Activated T-cell treated with anti-CD3 and anti-CD28 coated beads, Interleukin-2, amount 50 U/mL, for 4 hours (primary cell): ENCODE measurements at regions not wholly inside any gene's neighbourhood (a gene's known extent, or its start where the extent isn't known, plus 50 kb on each side); places are given as distances from the start of the nearest gene placed in this dataset.

Experiments used
- ATAC-seq, 2 donors: fragments of 200-7000 bp; cut with Tn5 transposase; one replicate each; pipeline ENCODE4 v1.10.0; 2021
- DNase-seq: peaks from one replicate; pipeline ENCODE4 v3.0.0-alpha.2; 2020
- H3K27me3 Mint-ChIP-seq: one replicate; pipeline ENCODE4 v1.8.0; 2021; ENCODE audit warnings: low read depth, mixed read lengths
- H3K36me3 Mint-ChIP-seq: one replicate; pipeline ENCODE4 v1.8.0; 2022; ENCODE audit warnings: mixed read lengths; ENCODE audit not compliant: insufficient read depth
- H3K4me1 Mint-ChIP-seq: one replicate; pipeline ENCODE4 v1.8.0; 2021; ENCODE audit warnings: low read depth, mixed read lengths
- H3K4me3 Mint-ChIP-seq: one replicate; pipeline ENCODE4 v1.8.0; 2021; ENCODE audit warnings: mild to moderate bottlenecking, moderate library complexity, mixed read lengths
- H3K9me3 Mint-ChIP-seq: one replicate; pipeline ENCODE4 v1.8.0; 2021; ENCODE audit warnings: mixed read lengths

GRCh38 chr11:37402663-37403062, 804.6 kb upstream of the RAG2 start:
- ATAC-seq (no peak), DNase-seq (no peak)
- H3K27me3 Mint-ChIP-seq, result no peaks in the 10 kb centered on the region
- H3K36me3 Mint-ChIP-seq, result no peaks in the 10 kb centered on the region
- no peaks in the 10 kb centered on the region for H3K4me1 Mint-ChIP-seq
- H3K9me3 Mint-ChIP-seq, result peaks cover 21% of the 10 kb centered on the region
- no peak overlapping the region for H3K4me3 Mint-ChIP-seq

- Mint-ChIP-seq H3K9me3 (peaks cover 46% of the 10 kb centered on the region), H3K4me1 (no peaks in the 10 kb centered on the region), H3K4me3 (no peak overlapping the region), H3K36me3 (no peaks in the 10 kb centered on the region), H3K27me3 (no peaks in the 10 kb centered on the region)
- ATAC-seq (no peak), DNase-seq (no peak)
Measured at GRCh38 chr11:37394236-37394870, 796.3 kb upstream of the RAG2 start.

GRCh38 chr11:37391615-37392014, 793.6 kb upstream of the RAG2 start:
- H3K36me3 Mint-ChIP-seq, result no peaks in the 10 kb centered on the region
- no peaks in the 10 kb centered on the region for H3K27me3 Mint-ChIP-seq
- DNase-seq, result no peak
- H3K9me3 Mint-ChIP-seq, result peaks cover 42% of the 10 kb centered on the region
- no peaks in the 10 kb centered on the region for H3K4me1 Mint-ChIP-seq
- H3K4me3 Mint-ChIP-seq, result no peak overlapping the region
- no peak for ATAC-seq

GRCh38 chr11:37390576-37391083, 792.6 kb upstream of the RAG2 start:
- no peaks in the 10 kb centered on the region for H3K4me1 Mint-ChIP-seq
- no peak for DNase-seq
- H3K27me3 Mint-ChIP-seq, result no peaks in the 10 kb centered on the region
- no peak for ATAC-seq
- peaks cover 36% of the 10 kb centered on the region for H3K9me3 Mint-ChIP-seq
- no peak overlapping the region for H3K4me3 Mint-ChIP-seq
- H3K36me3 Mint-ChIP-seq, result no peaks in the 10 kb centered on the region

DNA sequence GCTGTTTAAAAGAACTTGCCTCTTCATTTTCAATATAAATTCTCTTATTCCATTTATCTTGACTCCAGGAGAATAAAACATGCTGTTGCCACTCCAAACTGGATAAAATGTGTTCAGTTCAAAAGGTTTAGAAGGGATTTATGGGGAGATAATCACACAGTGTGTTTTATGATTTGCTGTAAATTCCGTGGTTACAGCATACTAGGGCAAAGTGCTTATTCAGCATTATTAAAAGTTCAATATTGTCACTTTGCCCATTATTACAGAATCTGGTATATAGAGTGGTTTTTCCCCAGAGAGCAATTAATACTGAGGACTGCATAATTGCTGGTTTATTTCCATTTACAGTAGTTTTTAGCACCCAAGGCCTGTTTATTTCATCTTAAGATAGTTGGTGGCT, 780.9 kb upstream of the RAG2 start:
- no peak for DNase-seq
- no peak for ATAC-seq
- Mint-ChIP-seq H3K4me1 (no peaks in the 10 kb centered on the region), H3K9me3 (peaks cover 28% of the 10 kb centered on the region), H3K4me3 (no peak overlapping the region), H3K36me3 (no peaks in the 10 kb centered on the region), H3K27me3 (no peaks in the 10 kb centered on the region)

DNA sequence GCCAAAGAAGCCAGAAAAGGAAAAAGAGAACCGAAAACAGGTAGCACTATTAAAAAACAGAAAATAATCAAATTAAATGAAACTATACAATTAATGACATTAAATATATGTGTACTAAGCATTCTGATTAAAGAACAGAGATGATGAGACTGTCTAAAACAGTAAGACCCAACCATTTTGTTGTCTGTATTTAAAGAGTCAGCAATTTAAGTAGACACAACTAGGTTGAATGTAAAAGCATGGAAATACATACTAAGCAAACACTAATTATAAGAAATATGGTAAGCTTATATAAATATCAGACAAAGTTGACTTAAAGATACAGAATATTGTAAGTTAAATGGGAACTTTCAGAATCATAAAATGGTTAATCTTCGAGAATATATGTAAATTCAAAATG, 774.6 kb upstream of the RAG2 start:
- Mint-ChIP-seq H3K9me3 (peaks cover 22% of the 10 kb centered on the region), H3K4me1 (no peaks in the 10 kb centered on the region), H3K4me3 (no peak overlapping the region), H3K36me3 (no peaks in the 10 kb centered on the region), H3K27me3 (no peaks in the 10 kb centered on the region)
- DNase-seq, result no peak
- ATAC-seq, result no peak

DNA sequence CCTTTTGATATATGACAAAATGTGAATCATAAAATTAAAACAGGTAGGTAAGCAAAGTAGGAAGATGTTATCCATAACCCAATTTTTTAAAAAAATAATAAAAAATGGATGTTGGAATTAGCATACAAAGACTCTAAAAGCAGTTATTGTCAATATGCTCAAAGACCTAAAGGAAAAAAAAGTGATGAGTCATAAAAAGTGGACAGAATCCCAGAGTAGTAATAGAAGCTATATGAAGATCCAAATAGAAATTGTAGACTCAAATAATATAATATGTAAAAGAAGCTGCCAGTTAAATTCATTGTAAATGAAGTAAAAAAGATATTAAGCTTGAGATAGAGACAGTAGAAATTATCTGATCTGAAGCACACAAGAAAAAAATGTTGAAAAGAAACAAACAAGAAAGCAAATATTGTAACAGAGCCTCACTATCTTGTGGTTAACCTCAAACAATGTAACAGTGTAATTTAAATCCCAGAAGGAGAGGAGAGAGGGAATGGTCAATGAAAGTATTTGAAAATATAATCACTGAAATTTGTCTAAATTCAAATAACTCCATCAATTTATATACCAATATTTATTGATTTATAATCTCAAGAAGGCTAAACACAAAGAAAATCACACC, 773.4 kb upstream of the RAG2 start:
- Mint-ChIP-seq H3K27me3 (no peaks in the 10 kb centered on the region), H3K4me1 (no peaks in the 10 kb centered on the region), H3K4me3 (no peak overlapping the region), H3K36me3 (no peaks in the 10 kb centered on the region), H3K9me3 (peaks cover 19% of the 10 kb centered on the region)
- no peak for ATAC-seq
- no peak for DNase-seq

DNA sequence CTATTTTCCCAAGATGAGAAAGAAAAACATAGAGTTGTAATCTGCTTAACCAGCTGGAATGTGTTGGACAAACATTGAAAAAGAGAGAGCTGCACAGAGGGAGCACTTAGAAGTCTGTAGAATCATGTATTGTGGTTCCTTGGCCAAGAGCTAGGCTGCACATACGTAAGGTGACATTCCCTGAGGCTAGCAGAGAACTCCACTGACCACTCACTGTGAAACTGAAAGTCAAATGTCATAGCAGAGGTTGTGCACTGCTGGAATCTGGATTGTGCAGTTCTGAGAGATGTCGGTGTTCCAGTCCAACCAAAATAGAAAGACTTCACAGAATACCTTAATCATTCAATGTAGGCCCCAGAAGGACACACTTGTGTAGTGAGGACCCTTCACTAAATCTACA, 772.8 kb upstream of the RAG2 start:
- DNase-seq, result no peak
- Mint-ChIP-seq H3K36me3 (no peaks in the 10 kb centered on the region), H3K27me3 (no peaks in the 10 kb centered on the region), H3K4me1 (no peaks in the 10 kb centered on the region), H3K9me3 (peaks cover 15% of the 10 kb centered on the region), H3K4me3 (no peak overlapping the region)
- ATAC-seq, result no peak

GRCh38 chr11:37364246-37364839, 766.3 kb upstream of the RAG2 start:
- DNase-seq (no peak), ATAC-seq (no peak)
- Mint-ChIP-seq H3K4me1 (no peaks in the 10 kb centered on the region), H3K36me3 (no peaks in the 10 kb centered on the region), H3K4me3 (no peak overlapping the region), H3K9me3 (peaks cover 20% of the 10 kb centered on the region), H3K27me3 (no peaks in the 10 kb centered on the region)

GRCh38 chr11:37353192-37353591, 755.2 kb upstream of the RAG2 start:
- Mint-ChIP-seq H3K9me3 (peaks cover 8% of the 10 kb centered on the region), H3K36me3 (no peaks in the 10 kb centered on the region), H3K27me3 (no peaks in the 10 kb centered on the region), H3K4me3 (no peak overlapping the region), H3K4me1 (no peaks in the 10 kb centered on the region)
- DNase-seq (no peak), ATAC-seq (no peak)

GRCh38 chr11:37352485-37352884, 754.4 kb upstream of the RAG2 start:
- no peaks in the 10 kb centered on the region for H3K27me3 Mint-ChIP-seq
- no peaks in the 10 kb centered on the region for H3K4me1 Mint-ChIP-seq
- no peak overlapping the region for H3K4me3 Mint-ChIP-seq
- DNase-seq (no peak), ATAC-seq (no peak)
- no peaks in the 10 kb centered on the region for H3K36me3 Mint-ChIP-seq
- H3K9me3 Mint-ChIP-seq, result peaks cover 5% of the 10 kb centered on the region

DNA sequence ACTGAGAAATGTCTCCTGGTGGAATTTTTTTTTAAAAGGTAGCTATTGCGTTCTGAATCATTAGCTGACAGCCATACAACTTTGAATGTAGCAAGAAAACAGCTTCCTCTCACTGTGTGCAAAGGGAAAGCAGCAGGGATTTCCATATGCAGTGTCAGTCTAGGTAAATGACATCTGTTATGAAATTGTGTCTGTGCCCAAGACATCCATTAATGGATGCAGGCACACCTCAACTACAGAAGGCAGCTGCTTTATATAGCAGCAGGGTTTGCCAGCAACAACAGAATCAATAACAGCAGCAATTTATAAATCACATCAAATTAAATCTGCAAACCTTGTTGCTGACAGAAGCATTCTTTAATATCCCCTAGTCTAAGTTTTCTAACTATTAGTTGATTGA, 745.3 kb upstream of the RAG2 start:
- Mint-ChIP-seq H3K36me3 (no peaks in the 10 kb centered on the region), H3K4me1 (no peaks in the 10 kb centered on the region), H3K4me3 (no peak overlapping the region), H3K27me3 (no peaks in the 10 kb centered on the region), H3K9me3 (peaks cover 5% of the 10 kb centered on the region)
- ATAC-seq (no peak), DNase-seq (no peak)

DNA sequence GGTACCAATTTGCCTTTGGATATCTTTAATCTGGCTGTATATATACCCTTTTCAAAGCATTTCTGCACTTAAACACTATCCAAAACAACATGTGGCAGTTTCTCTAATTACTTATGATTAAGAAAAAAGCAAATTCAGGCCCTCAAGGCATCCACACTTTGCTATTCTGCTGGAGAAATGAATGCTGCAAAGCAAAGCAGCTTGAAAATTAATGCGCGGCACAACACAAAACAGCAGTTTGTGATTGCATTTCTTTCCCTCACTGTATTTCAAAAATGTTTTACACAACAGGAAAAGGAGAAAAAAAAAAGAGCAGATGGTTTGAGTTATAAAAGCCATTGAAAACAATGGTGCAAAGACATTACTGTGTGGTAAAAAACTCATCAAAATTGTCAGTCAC, 738.4 kb upstream of the RAG2 start:
- H3K27me3 Mint-ChIP-seq, result no peaks in the 10 kb centered on the region
- peaks cover 5% of the 10 kb centered on the region for H3K9me3 Mint-ChIP-seq
- no peaks in the 10 kb centered on the region for H3K36me3 Mint-ChIP-seq
- DNase-seq (no peak), ATAC-seq (no peak)
- H3K4me1 Mint-ChIP-seq, result no peaks in the 10 kb centered on the region
- no peak overlapping the region for H3K4me3 Mint-ChIP-seq

GRCh38 chr11:37333345-37333744, 735.3 kb upstream of the RAG2 start:
- Mint-ChIP-seq H3K4me3 (no peak overlapping the region), H3K9me3 (peaks cover 10% of the 10 kb centered on the region), H3K27me3 (no peaks in the 10 kb centered on the region), H3K36me3 (no peaks in the 10 kb centered on the region), H3K4me1 (no peaks in the 10 kb centered on the region)
- ATAC-seq (no peak), DNase-seq (no peak)

- DNase-seq (no peak), ATAC-seq (no peak)
- peaks cover 22% of the 10 kb centered on the region for H3K9me3 Mint-ChIP-seq
- H3K36me3 Mint-ChIP-seq, result no peaks in the 10 kb centered on the region
- H3K4me3 Mint-ChIP-seq, result no peak overlapping the region
- H3K27me3 Mint-ChIP-seq, result no peaks in the 10 kb centered on the region
- no peaks in the 10 kb centered on the region for H3K4me1 Mint-ChIP-seq
Measured at GRCh38 chr11:37323843-37324242, 725.8 kb upstream of the RAG2 start.
